HepG2 (cell line): ENCODE measurements at regions not wholly inside any gene's neighbourhood (a gene's known extent, or its start where the extent isn't known, plus 50 kb on each side); places are given as distances from the start of the nearest gene placed in this dataset.
A peak's percentile ranks its signal among the peaks of the same experiment; 100 is the strongest.

Experiments
- ARID3A ChIP-seq: IDR thresholded peaks from 2 replicates; pipeline ENCODE4 v1.6.1; 2012; ENCODE audit warnings: low read depth, low read length, improper control_type of control experiment
- CBX1 ChIP-seq: IDR thresholded peaks from one replicate; pipeline ENCODE4 v1.6.1; 2016; ENCODE audit warnings: antibody characterized with exemption, low read depth
- CEBPG ChIP-seq: IDR thresholded peaks from 2 replicates; pipeline ENCODE4 v1.6.1; 2016
- CREM ChIP-seq, 2 experiments: sonication (generic) in 1 of 2; formaldehyde crosslinking in 1 of 2; IDR thresholded peaks; 2 replicates each; pipeline versions ENCODE4 v1.4.0 to v1.6.1; 2016 to 2020; ENCODE audit warnings: antibody characterized with exemption in 1 of 2, mild to moderate bottlenecking in 1 of 2, missing genetic modification reagents in 1 of 2
- ELF3 ChIP-seq: IDR thresholded peaks from 2 replicates; pipeline ENCODE4 v1.6.1; 2016; ENCODE audit warnings: missing genetic modification reagents, missing compliant biosample characterization
- ELF4 ChIP-seq: sonication (generic); formaldehyde crosslinking; IDR thresholded peaks from 2 replicates; pipeline ENCODE4 v1.5.0; 2020; ENCODE audit warnings: missing genetic modification reagents, mild to moderate bottlenecking, moderate library complexity, borderline replicate concordance
- GATAD2A ChIP-seq: IDR thresholded peaks from 2 replicates; pipeline ENCODE4 v1.6.1; 2016
- GPN1 ChIP-seq: sonication (generic); formaldehyde crosslinking; IDR thresholded peaks from 2 replicates; pipeline ENCODE4 v1.5.1; 2020; ENCODE audit warnings: missing genetic modification reagents, borderline replicate concordance
- GTF2F1 ChIP-seq: fragments of 150-350 bp; IDR thresholded peaks from 2 replicates; pipeline ENCODE4 v1.6.1; 2014; ENCODE audit warnings: low read length
- KDM3A ChIP-seq: IDR thresholded peaks from 2 replicates; pipeline ENCODE4 v1.6.1; 2018; ENCODE audit warnings: low read depth, missing compliant biosample characterization
- KLF13 ChIP-seq: sonication (generic); formaldehyde crosslinking; IDR thresholded peaks from 2 replicates; pipeline ENCODE4 v1.4.0; 2020; ENCODE audit warnings: mild to moderate bottlenecking, missing genetic modification reagents
- LRRFIP1 ChIP-seq: sonication (generic); formaldehyde crosslinking; conservative IDR thresholded peaks from 2 replicates; pipeline ENCODE4 v1.4.0; 2020; ENCODE audit warnings: missing genetic modification reagents
- MAFG ChIP-seq: sonication (generic); formaldehyde crosslinking; IDR thresholded peaks from 2 replicates; pipeline ENCODE4 v1.5.1; 2020; ENCODE audit warnings: mild to moderate bottlenecking, missing genetic modification reagents
- RNF2 ChIP-seq: fragments of 450-650 bp; conservative IDR thresholded peaks from 2 replicates; pipeline ENCODE4 v1.6.1; 2016; ENCODE audit warnings: low read depth
- SNAPC5 ChIP-seq: sonication (generic); formaldehyde crosslinking; IDR thresholded peaks from 2 replicates; pipeline ENCODE4 v1.8.1; 2023; ENCODE audit warnings: mild to moderate bottlenecking, missing genetic modification reagents, borderline replicate concordance
- TAF1 ChIP-seq: sonication (generic); formaldehyde crosslinking; IDR thresholded peaks from 2 replicates; pipeline ENCODE4 v1.4.0; 2020; ENCODE audit warnings: missing genetic modification reagents
- TGIF2 ChIP-seq: IDR thresholded peaks from 2 replicates; pipeline ENCODE4 v1.6.1; 2016; ENCODE audit warnings: control low read depth, missing compliant biosample characterization
- YY1 ChIP-seq: IDR thresholded peaks from 2 replicates; pipeline ENCODE4 v1.6.1; 2011; ENCODE audit warnings: low read length, low read depth, moderate library complexity, mild to moderate bottlenecking; ENCODE audit not compliant: insufficient read depth, insufficient replicate concordance
- ZBED4 ChIP-seq: sonication (generic); formaldehyde crosslinking; IDR thresholded peaks from 2 replicates; pipeline ENCODE4 v1.4.0; 2020; ENCODE audit warnings: missing genetic modification reagents, borderline replicate concordance
- ZFP36L2 ChIP-seq: sonication (generic); formaldehyde crosslinking; IDR thresholded peaks from 2 replicates; pipeline ENCODE4 v1.4.0; 2020; ENCODE audit warnings: missing genetic modification reagents
- ZNF282 ChIP-seq: fragments of 450-650 bp; IDR thresholded peaks from 2 replicates; pipeline ENCODE4 v1.6.1; 2018; ENCODE audit not compliant: partially characterized antibody
- ZNF530 ChIP-seq: sonication (generic); formaldehyde crosslinking; IDR thresholded peaks from 2 replicates; pipeline ENCODE4 v1.5.0; 2020; ENCODE audit warnings: low read depth, mild to moderate bottlenecking, missing genetic modification reagents
- ZNF564 ChIP-seq: sonication (generic); formaldehyde crosslinking; IDR thresholded peaks from 2 replicates; pipeline ENCODE4 v1.8.1; 2023; ENCODE audit warnings: mild to moderate bottlenecking, missing genetic modification reagents
- ZNF569 ChIP-seq: sonication (generic); formaldehyde crosslinking; IDR thresholded peaks from 2 replicates; pipeline ENCODE4 v1.5.0; 2020; ENCODE audit warnings: mild to moderate bottlenecking, missing genetic modification reagents, moderate library complexity, borderline replicate concordance
- ZNF674 ChIP-seq: sonication (generic); formaldehyde crosslinking; IDR thresholded peaks from 2 replicates; pipeline ENCODE4 v1.5.0; 2020; ENCODE audit warnings: low read depth, mild to moderate bottlenecking, missing genetic modification reagents
- ZNF766 ChIP-seq: sonication (generic); formaldehyde crosslinking; IDR thresholded peaks from 2 replicates; pipeline ENCODE4 v1.5.0; 2020; ENCODE audit warnings: missing genetic modification reagents, borderline replicate concordance

GRCh38 chr12:93102744-93103143 lies 173.6 kb upstream of the EEA1 start (continued):
- peak; percentile 63 for TF ChIP-seq ARID3A
- no peak for TF ChIP-seq TGIF2 (CRISPR knock-in tag)
- no peak for TF ChIP-seq GPN1 (CRISPR knock-in tag)
- TF ChIP-seq ZNF674 (CRISPR knock-in tag), result no peak
- TF ChIP-seq ZNF766 (CRISPR knock-in tag), result no peak
- TF ChIP-seq ELF4, result no peak
- TF ChIP-seq CEBPG, result peak; percentile 43
- TF ChIP-seq GATAD2A (CRISPR knock-in tag), result peak; percentile 76
- no peak for TF ChIP-seq ZNF564 (CRISPR knock-in tag)
- TF ChIP-seq CBX1, result no peak
- TF ChIP-seq MAFG (CRISPR knock-in tag), result no peak
- TF ChIP-seq ZBED4 (CRISPR knock-in tag), result no peak
- TF ChIP-seq RNF2, result no peak
- TF ChIP-seq ZNF530 (CRISPR knock-in tag), result no peak
- TF ChIP-seq CREM (IDR thresholded peaks at IDR 0.05), result peak; percentile 67; the same call in 1 of the 2 replicates
- TF ChIP-seq CREM (CRISPR knock-in tag; IDR thresholded peaks at IDR 0.05), result no peak
- TF ChIP-seq LRRFIP1 (CRISPR knock-in tag), result no peak
- peak; percentile 50; the same call in 1 of the 2 replicates for TF ChIP-seq ELF3 (CRISPR knock-in tag)
- no peak for TF ChIP-seq ZFP36L2 (CRISPR knock-in tag)
- no peak for TF ChIP-seq ZNF282
- no peak for TF ChIP-seq GTF2F1
- TF ChIP-seq TAF1 (CRISPR knock-in tag), result no peak
- no peak for TF ChIP-seq SNAPC5 (CRISPR knock-in tag)
- no peak for TF ChIP-seq KLF13 (CRISPR knock-in tag)
- TF ChIP-seq KDM3A (CRISPR knock-in tag), result 0 out of 2 replicates have a peak, but pooled peaks have one; percentile 22
- TF ChIP-seq YY1, result peak; percentile 38
- no peak for TF ChIP-seq ZNF569 (CRISPR knock-in tag)
